Thyroid gland (tissue), 4 donors: ENCODE measurements at regions not wholly inside any gene's neighbourhood (a gene's known extent, or its start where the extent isn't known, plus 50 kb on each side); places are given as distances from the start of the nearest gene placed in this dataset.

Experiments
- DNase-seq, 2 donors: peaks; one replicate each; pipeline ENCODE4 v3.0.0-alpha.2; 2019
- H3K27ac ChIP-seq, 3 donors: fragments of 200-600 bp; sonication (generic); 1 replicate in 2 of 3; 2 replicates in 1 of 3; pipeline ENCODE4 v1.5.1; 2016 to 2019; ENCODE audit warnings: mild to moderate bottlenecking in 1 of 3, moderate library complexity in 1 of 3
- H3K27me3 ChIP-seq: fragments of 200-600 bp; sonication (generic); one replicate; pipeline ENCODE4 v1.5.1; 2019
- H3K36me3 ChIP-seq, 2 donors: fragments of 200-600 bp; sonication (generic); one replicate each; pipeline ENCODE4 v1.5.1; 2016 to 2019
- H3K4me1 ChIP-seq, 2 donors: fragments of 200-600 bp; sonication (generic); one replicate each; pipeline ENCODE4 v1.5.1; 2017 to 2019
- H3K4me3 ChIP-seq, 3 donors: fragments of 200-600 bp; sonication (generic); replicated peaks in 1 of 3; 1 replicate in 2 of 3; 2 replicates in 1 of 3; pipeline ENCODE4 v1.5.1; 2016; ENCODE audit warnings: mild to moderate bottlenecking in 1 of 3
- H3K9me3 ChIP-seq: fragments of 200-600 bp; sonication (generic); one replicate; pipeline ENCODE4 v1.5.1; 2017
- CTCF ChIP-seq, 6 experiments: fragments of 200-600 bp in 3 of 6; fragments of 450-650 bp in 3 of 6; sonication (generic) in 3 of 6; IDR thresholded peaks; one replicate each; pipeline ENCODE4 v1.5.1; 2016 to 2019; ENCODE audit warnings: antibody characterized with exemption in 6 of 6, mild to moderate bottlenecking in 2 of 6, inconsistent platforms in 1 of 6, moderate library complexity in 1 of 6
- POLR2A ChIP-seq, 2 donors: fragments of 450-650 bp; IDR thresholded peaks; one replicate each; pipeline ENCODE4 v1.6.1; 2017; ENCODE audit warnings: antibody characterized with exemption in 2 of 2, mild to moderate bottlenecking in 2 of 2, moderate library complexity in 1 of 2
- WGBS, 2 donors: methylation state at CpG; one replicate each; pipeline ENCODE4 v1.1.5; 2017; 5-methylcytosine and 5-hydroxymethylcytosine counted together
- intact Hi-C: fragments of 100-400 bp; cut with DNase I; formaldehyde crosslinking; loops from one replicate; pipeline ENCODE4 v1.15.1; 2023

- WGBS, 2 donors: 86 to 90% methylated on average over 9 of the region's 9 CpGs
- no peak for TF ChIP-seq POLR2A (IDR thresholded peaks at IDR 0.05)
- no peak for TF ChIP-seq CTCF (IDR thresholded peaks at IDR 0.05)
- Histone ChIP-seq H3K27ac (peak overlapping the region in 2 of 3 donors; percentile 33 to 57), H3K27me3 (no peaks in the 10 kb centered on the region), H3K4me1 (peaks cover 11 to 20% of the 10 kb centered on the region in 2 donors), H3K9me3 (no peaks in the 10 kb centered on the region), H3K36me3 (no peaks in the 10 kb centered on the region), H3K4me3 (no peak overlapping the region)
- intact Hi-C loops: no loop called here
- no peak for DNase-seq
Measured at GRCh38 chr3:150216866-150217600, 191.1 kb upstream of the TSC22D2 start.

DNA sequence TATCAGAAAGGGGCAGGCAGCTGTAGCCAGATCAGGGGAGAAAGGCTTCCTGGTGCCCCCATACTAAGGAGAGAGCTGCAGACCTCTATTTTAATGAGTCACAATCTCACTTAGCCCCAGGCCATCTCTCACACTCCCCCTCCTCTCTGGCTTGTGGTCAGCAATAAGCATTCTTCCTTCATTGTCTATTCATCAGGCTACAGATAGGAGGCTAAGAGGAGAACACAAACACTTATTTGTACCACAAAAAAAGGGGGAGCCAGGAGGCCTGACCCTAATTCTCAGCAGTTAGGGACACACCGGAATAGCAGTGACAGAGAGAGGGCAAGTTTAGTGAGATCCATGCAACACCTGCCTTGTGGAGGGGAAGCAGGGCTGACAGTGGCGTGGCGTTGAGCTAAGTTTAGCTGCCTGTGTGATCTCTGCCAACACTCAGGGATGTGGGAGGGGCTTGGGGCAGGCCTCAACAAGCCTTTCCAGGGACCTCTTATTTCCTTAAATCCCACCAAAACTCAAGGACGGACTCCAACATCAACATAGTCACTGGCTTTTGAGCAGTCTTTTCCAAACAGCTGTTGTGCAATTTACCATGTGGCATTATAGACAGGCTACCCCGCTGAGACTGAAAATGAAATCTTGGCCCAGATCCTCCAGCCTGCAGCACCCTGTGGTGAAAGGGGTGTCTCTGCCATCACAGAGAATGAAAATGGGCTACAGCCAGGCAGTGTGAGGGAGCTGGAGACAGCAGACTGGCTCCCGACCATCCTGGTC, 191.9 kb upstream of the TSC22D2 start:
- no peaks in the 10 kb centered on the region for H3K36me3 ChIP-seq
- H3K4me1 ChIP-seq: peaks cover 9 to 17% of the 10 kb centered on the region in 2 donors
- TF ChIP-seq CTCF (IDR thresholded peaks at IDR 0.05) (no peak), POLR2A (IDR thresholded peaks at IDR 0.05) (no peak)
- 11 to 15% methylated on average over 6 of the region's 6 CpGs for WGBS, 2 donors
- H3K9me3 ChIP-seq: no peaks in the 10 kb centered on the region
- intact Hi-C loops: no loop called here
- DNase-seq: peak; percentile 80 to 83
- peak overlapping the region; percentile 33 to 60 (median 57) for H3K27ac ChIP-seq
- H3K27me3 ChIP-seq: no peaks in the 10 kb centered on the region
- H3K4me3 ChIP-seq: no peak overlapping the region

DNA sequence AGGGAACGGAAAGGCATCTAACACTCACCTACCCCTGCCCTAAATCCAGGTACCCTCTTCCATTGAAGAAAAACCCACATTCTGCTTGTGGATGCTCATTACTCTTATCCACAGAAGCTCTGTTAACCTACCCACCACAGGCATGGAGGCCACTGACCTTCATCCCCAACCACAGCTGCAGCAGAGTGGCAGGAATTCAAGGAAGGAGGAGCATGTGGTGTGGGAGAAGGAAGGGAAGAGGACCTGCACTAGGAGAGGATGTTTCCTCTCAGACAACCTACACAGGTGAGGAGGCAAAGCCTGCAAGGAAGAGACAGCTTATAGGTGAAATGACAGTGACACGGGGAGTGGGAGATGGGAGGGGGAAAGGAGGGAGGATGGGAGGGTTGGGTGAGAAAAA, 192.5 kb upstream of the TSC22D2 start:
- Histone ChIP-seq H3K36me3 (no peaks in the 10 kb centered on the region), H3K9me3 (no peaks in the 10 kb centered on the region), H3K27ac (peak overlapping the region; percentile 33 to 60 (median 57)), H3K4me3 (no peak overlapping the region), H3K27me3 (no peaks in the 10 kb centered on the region), H3K4me1 (peaks cover 7 to 13% of the 10 kb centered on the region in 2 donors)
- no peak for DNase-seq
- intact Hi-C loops: no loop called here
- TF ChIP-seq POLR2A (IDR thresholded peaks at IDR 0.05) (no peak), CTCF (IDR thresholded peaks at IDR 0.05) (no peak)
- WGBS, 2 donors: 76% methylated on average over 2 of the region's 2 CpGs

DNA sequence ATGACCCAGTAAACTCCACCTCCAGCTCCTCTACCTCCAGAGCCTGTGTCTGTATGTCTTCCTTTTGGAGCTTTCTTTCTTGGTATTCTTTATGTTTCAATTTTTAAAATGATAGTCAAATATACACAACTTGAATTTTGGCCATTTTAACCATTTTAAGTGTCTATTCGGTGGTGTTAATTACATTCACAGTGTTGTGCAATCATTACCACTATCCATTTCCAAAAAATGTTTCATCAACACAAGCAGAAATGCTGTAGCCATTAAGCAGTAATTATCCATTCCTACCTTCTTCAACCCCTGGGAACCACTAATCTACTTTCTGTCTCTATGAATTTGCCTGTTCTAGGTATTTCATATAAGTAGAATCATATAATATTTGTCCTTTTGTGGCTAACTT, 194.5 kb upstream of the TSC22D2 start:
- WGBS, 2 donors: 81 to 91% methylated on average over 1 of the region's 1 CpG
- TF ChIP-seq POLR2A (IDR thresholded peaks at IDR 0.05) (no peak), CTCF (IDR thresholded peaks at IDR 0.05) (no peak)
- H3K4me3 ChIP-seq: no peak overlapping the region
- H3K9me3 ChIP-seq: no peaks in the 10 kb centered on the region
- no peaks in the 10 kb centered on the region for H3K36me3 ChIP-seq
- no peak for DNase-seq
- intact Hi-C loops: no loop called here
- peaks cover 7 to 13% of the 10 kb centered on the region in 2 donors for H3K4me1 ChIP-seq
- no peak overlapping the region for H3K27ac ChIP-seq
- H3K27me3 ChIP-seq: no peaks in the 10 kb centered on the region
